ENCODE measurements at regions not wholly inside any gene's neighbourhood (a gene's known extent, or its start where the extent isn't known, plus 50 kb on each side); places are given as distances from the start of the nearest gene placed in this dataset.

DNA sequence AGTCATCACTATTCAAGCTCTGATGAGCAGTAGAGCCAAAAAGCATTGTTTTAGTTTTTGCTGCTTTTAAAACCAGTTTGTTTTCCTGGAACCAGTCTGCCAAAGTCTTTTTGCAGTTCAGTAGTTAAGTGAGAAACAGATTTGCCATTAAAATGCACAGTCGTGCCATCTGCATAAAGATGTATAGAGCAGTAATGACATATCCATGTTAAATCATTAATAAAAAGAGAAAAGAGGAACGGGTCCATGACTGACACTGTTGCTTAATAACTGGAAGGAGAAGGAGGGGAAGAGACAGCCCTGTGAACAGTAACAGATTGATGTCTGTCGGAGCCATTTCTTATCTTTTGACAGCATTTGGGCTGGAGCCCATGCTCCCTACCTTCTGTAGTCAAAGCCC lies 704.6 kb downstream of the SATB2 start:
- Histone ChIP-seq H3K27me3 (ENCODE audit: control insufficient read depth, insufficient read depth, low read length) (no peaks in the 10 kb centered on the region), H3K4me3 (ENCODE audit: low read depth, low read length) (no peak overlapping the region), H3K36me3 (ENCODE audit: control insufficient read depth, insufficient read depth, low read length) (no peaks in the 10 kb centered on the region)
- DNase-seq (ENCODE audit: low read depth): no peak
- POLR2A ChIA-PET: no interaction called here
- TF ChIP-seq, protein P1, sequence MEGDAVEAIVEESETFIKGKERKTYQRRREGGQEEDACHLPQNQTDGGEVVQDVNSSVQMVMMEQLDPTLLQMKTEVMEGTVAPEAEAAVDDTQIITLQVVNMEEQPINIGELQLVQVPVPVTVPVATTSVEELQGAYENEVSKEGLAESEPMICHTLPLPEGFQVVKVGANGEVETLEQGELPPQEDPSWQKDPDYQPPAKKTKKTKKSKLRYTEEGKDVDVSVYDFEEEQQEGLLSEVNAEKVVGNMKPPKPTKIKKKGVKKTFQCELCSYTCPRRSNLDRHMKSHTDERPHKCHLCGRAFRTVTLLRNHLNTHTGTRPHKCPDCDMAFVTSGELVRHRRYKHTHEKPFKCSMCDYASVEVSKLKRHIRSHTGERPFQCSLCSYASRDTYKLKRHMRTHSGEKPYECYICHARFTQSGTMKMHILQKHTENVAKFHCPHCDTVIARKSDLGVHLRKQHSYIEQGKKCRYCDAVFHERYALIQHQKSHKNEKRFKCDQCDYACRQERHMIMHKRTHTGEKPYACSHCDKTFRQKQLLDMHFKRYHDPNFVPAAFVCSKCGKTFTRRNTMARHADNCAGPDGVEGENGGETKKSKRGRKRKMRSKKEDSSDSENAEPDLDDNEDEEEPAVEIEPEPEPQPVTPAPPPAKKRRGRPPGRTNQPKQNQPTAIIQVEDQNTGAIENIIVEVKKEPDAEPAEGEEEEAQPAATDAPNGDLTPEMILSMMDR (IDR thresholded peaks at IDR 0.05; ENCODE audit: insufficient read depth, low read depth, low read length): no peak
- CTCF ChIA-PET: no interaction called here

DNA sequence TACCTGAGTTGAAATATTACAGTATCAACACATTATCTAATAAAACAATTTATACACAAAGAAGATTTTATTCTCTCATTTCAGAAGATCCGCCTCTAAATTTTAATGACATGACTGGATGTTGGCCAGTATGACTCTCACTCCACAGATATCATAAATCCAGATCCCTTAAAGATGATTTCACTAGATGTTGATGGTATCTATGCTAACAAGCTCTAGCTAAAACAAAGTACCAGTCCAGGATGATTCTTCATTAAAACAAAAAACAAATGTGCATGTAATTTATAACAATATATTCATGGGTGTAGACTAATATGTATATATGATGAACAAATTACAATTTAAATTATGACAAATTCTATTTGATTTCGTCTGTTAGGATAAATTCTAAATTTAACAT lies 708.4 kb downstream of the SATB2 start:
- no peak for DNase-seq (ENCODE audit: low read depth)
- no peaks in the 10 kb centered on the region for H3K27me3 ChIP-seq (ENCODE audit: control insufficient read depth, insufficient read depth, low read length)
- no peaks in the 10 kb centered on the region for H3K36me3 ChIP-seq (ENCODE audit: control insufficient read depth, insufficient read depth, low read length)
- TF ChIP-seq, protein P1 (IDR thresholded peaks at IDR 0.05; ENCODE audit: insufficient read depth, low read depth, low read length): no peak
- no peak overlapping the region for H3K4me3 ChIP-seq (ENCODE audit: low read depth, low read length)
- CTCF ChIA-PET: no interaction called here
- POLR2A ChIA-PET: no interaction called here

DNA sequence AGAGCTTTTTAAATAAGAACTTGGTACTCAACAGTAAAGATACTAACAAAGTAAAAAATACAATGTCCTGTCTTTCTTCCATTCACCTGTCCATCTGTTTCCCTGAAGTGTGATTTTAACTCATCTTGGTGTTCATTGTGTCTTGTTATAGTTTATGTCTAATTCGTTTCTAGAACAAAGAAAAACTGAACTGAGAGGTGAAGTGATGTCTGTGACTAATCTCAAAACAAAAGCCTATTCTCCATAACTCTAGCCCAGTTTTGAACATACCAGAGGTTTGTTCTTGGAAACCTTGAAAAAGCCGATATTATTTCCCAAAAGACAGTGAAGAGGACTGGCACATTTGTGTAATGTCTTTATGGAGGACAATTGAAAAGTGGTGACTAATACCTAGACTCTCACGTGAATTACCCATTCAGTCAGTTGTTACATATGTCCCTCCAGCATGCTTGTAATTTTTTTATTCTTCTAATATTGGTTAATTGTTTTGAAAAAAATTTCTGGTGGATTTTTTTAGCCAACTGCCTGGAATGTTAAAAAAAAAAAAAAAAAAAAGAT lies 725.8 kb downstream of the SATB2 start:
- no peak for DNase-seq (ENCODE audit: low read depth)
- POLR2A ChIA-PET: no interaction called here
- Histone ChIP-seq H3K4me3 (ENCODE audit: low read depth, low read length) (no peak overlapping the region), H3K36me3 (ENCODE audit: control insufficient read depth, insufficient read depth, low read length) (no peaks in the 10 kb centered on the region), H3K27me3 (ENCODE audit: control insufficient read depth, insufficient read depth, low read length) (no peaks in the 10 kb centered on the region)
- TF ChIP-seq, protein P1 (IDR thresholded peaks at IDR 0.05; ENCODE audit: insufficient read depth, low read depth, low read length): no peak
- CTCF ChIA-PET: no interaction called here

DNA sequence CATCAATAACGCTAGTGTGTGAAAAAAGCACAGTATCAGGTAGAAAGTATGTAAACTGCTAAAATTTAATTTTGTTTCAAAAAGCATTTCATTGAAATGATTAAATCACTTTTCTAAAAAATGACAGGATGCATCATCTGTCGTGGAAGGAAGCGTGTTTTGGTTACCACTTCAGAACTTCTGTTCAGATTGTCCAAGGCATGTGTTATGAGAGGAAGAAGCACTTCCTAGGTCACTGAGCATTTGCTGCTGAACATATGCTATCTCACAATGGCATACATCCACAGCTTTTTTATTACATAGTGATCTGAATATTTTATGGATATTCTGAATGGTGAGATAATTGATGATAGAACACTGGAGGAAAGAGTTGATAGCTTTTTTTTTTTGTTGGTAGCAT lies 737.5 kb downstream of the SATB2 start:
- ChIA-PET CTCF (interaction anchor here (0.6 kb wide), 2 partner anchors 22 to 246 kb away, joined by 3 read pairs; no protein-coding TSS in a partner anchor), POLR2A (no interaction called here)
- Histone ChIP-seq H3K4me3 (ENCODE audit: low read depth, low read length) (no peak overlapping the region), H3K36me3 (ENCODE audit: control insufficient read depth, insufficient read depth, low read length) (no peaks in the 10 kb centered on the region), H3K27me3 (ENCODE audit: control insufficient read depth, insufficient read depth, low read length) (no peaks in the 10 kb centered on the region)
- TF ChIP-seq, protein P1 (IDR thresholded peaks at IDR 0.05; ENCODE audit: insufficient read depth, low read depth, low read length): no peak
- no peak for DNase-seq (ENCODE audit: low read depth)

DNA sequence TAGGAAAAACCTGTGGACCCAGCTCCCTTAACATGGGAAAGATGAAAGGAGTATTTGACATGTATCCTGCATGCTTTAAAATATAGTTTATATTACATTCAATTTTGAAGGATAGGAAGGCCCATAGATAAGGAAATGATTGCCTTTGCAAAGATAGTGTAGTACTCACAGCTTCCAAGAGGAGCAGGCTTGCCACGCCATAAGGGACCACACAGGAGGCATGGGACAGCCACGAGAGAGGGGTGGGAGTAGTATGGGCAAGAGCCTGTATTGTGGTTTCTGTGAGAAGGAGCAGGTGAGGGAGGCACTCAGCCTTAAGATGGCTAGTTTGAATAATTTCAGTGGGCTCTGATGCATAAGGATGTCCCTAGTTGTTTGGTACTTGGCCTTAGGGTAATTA lies 740.3 kb downstream of the SATB2 start:
- DNase-seq (ENCODE audit: low read depth): no peak
- Histone ChIP-seq H3K4me3 (ENCODE audit: low read depth, low read length) (no peak overlapping the region), H3K27me3 (ENCODE audit: control insufficient read depth, insufficient read depth, low read length) (no peaks in the 10 kb centered on the region), H3K36me3 (ENCODE audit: control insufficient read depth, insufficient read depth, low read length) (no peaks in the 10 kb centered on the region)
- POLR2A ChIA-PET: no interaction called here
- TF ChIP-seq, protein P1 (IDR thresholded peaks at IDR 0.05; ENCODE audit: insufficient read depth, low read depth, low read length): no peak
- CTCF ChIA-PET: no interaction called here
